Neuron (in vitro differentiated cells): ENCODE measurements at regions not wholly inside any gene's neighbourhood (a gene's known extent, or its start where the extent isn't known, plus 50 kb on each side); places are given as distances from the start of the nearest gene placed in this dataset.
"Not testable (repeated sequence)": the region's sequence is repeated elsewhere in the genome, so short reads cannot be mapped to it uniquely, and the experiment has no call there.

Source experiments
- H2AFZ ChIP-seq: one replicate; pipeline ENCODE4 v1.6.1; 2013; ENCODE audit warnings: low read depth, mild to moderate bottlenecking, inconsistent platforms, low read length, moderate library complexity
- H3K27me3 ChIP-seq: one replicate; pipeline ENCODE4 v1.6.1; 2013; ENCODE audit warnings: low read length; ENCODE audit not compliant: insufficient read depth
- H3K36me3 ChIP-seq: one replicate; pipeline ENCODE4 v1.6.1; 2013; ENCODE audit warnings: low read length; ENCODE audit not compliant: insufficient read depth
- H3K4me1 ChIP-seq: one replicate; pipeline ENCODE4 v1.6.1; 2013; ENCODE audit warnings: low read length; ENCODE audit not compliant: insufficient read depth
- H3K4me3 ChIP-seq: 2 replicates; pipeline ENCODE4 v1.5.1; 2013; ENCODE audit warnings: mild to moderate bottlenecking, low read length, moderate library complexity
- H3K9me3 ChIP-seq: one replicate; pipeline ENCODE4 v1.6.1; 2013; ENCODE audit warnings: low read length

DNA sequence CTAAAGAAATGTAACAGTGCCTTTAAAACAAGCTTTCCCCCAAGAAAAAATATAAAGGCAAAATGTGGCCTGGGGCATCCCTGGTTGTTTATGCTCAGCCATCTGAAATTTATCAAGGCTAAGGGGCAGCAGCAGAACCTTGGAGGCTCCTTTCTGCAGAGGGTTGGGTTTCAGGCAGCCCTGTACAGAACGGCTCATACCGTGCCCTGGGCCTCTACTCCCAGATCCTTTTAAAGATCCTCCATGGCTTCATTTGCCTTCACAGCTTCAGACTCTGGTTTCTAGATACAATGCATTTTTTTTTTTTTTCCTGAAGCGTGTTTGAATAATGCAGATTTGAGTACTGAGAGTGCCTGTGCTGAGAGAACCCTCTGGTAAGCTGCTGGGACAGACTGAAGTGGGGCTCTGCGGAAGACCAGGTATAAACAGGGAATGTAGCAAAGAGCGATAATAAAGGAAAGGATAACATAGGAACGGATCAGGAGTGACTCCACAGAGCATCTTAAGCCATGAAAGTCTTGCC, 172.7 kb downstream of the DIRAS2 start:
- Histone ChIP-seq H3K27me3 (no peaks in the 10 kb centered on the region), H2AFZ (no peak overlapping the region), H3K9me3 (no peaks in the 10 kb centered on the region), H3K4me3 (no peak overlapping the region), H3K36me3 (no peaks in the 10 kb centered on the region), H3K4me1 (peaks cover 10% of the 10 kb centered on the region)

DNA sequence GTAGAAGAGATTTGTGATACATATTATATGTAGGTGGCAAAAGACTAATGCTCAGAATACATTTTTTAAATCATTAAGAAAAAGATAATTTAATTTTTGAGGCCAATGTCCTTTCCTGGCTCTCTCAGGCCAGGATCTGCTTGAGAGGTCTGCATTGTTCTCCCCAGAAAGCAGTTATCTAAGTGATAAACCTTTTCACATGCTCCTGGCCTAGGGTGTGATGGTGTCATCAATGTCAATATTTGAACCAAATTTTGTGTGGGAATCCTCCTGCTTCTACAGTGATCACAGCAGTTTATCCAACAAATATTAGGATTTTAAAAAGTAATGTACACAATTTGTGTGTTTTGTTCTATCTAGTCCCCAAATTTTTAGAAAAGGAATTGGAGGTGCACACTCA, 166.6 kb downstream of the DIRAS2 start:
- Histone ChIP-seq H3K27me3 (no peaks in the 10 kb centered on the region), H3K36me3 (no peaks in the 10 kb centered on the region), H3K9me3 (no peaks in the 10 kb centered on the region), H2AFZ (no peak overlapping the region), H3K4me1 (no peaks in the 10 kb centered on the region), H3K4me3 (no peak overlapping the region)

DNA sequence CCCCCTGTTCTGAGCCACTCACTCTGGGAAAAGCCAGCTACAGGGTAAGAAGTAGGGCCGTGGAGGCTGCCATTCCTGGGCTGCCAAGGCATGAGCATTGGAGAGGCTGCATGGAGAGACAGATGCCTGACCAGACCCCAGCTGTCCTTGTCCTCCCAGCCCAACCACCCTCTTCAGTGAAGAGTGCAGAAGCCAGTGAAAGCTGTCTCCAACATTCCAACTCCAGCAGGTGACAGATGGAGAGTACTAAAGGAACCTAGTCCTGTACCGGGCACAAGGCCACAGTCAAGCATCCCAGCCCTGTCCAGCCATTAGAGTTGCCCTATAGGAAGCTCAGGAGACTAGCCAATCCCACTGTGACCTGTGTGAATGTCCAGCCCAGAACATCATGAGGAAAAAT, 165.1 kb downstream of the DIRAS2 start:
- Histone ChIP-seq H3K27me3 (no peaks in the 10 kb centered on the region), H2AFZ (no peak overlapping the region), H3K4me3 (no peak overlapping the region), H3K9me3 (no peaks in the 10 kb centered on the region), H3K36me3 (no peaks in the 10 kb centered on the region), H3K4me1 (no peaks in the 10 kb centered on the region)

DNA sequence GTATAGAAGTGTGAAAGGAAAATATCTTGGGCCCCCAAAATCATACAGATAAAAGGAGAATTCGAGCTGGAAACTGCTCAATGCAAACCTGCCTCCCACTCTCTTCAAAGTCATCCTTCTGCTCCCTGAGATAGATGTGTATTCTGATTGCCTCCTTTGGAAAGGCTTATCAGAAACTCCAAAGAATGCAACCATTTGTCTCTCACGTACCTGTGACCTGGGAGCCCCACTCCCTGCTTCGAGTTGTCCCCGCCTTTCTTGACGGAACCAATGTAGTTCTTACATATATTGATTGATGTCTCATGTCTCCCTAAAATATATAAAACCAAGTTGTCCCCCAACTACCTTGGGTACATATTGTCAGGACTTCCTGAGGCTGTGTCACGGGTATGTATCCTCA, 163.8 kb downstream of the DIRAS2 start:
- no peak overlapping the region for H2AFZ ChIP-seq
- H3K4me3 ChIP-seq: no peak overlapping the region
- H3K9me3 ChIP-seq: no peaks in the 10 kb centered on the region
- no peaks in the 10 kb centered on the region for H3K27me3 ChIP-seq
- no peaks in the 10 kb centered on the region for H3K36me3 ChIP-seq
- no peaks in the 10 kb centered on the region for H3K4me1 ChIP-seq

DNA sequence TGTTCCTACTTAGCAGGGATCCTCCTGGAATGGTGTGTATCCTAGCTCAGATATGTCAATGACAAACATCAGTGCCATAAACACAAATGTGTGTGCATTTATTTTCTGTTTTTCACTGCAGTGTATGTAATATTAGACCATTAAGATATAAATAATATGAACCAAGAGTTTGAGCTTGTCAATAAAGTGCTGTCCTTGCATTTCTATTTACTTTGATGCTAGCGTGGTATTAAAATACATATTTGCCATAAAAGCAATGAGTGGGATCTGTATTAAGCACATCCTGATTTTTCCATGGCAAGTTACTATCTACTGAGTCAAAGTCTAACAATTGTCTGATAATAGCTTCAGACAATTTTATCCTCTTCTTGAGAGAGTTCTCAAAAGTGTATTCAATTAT, 157.6 kb downstream of the DIRAS2 start:
- no peaks in the 10 kb centered on the region for H3K27me3 ChIP-seq
- peaks cover 2% of the 10 kb centered on the region for H3K9me3 ChIP-seq
- no peaks in the 10 kb centered on the region for H3K36me3 ChIP-seq
- H2AFZ ChIP-seq: no peak overlapping the region
- no peak overlapping the region for H3K4me3 ChIP-seq
- no peaks in the 10 kb centered on the region for H3K4me1 ChIP-seq

DNA sequence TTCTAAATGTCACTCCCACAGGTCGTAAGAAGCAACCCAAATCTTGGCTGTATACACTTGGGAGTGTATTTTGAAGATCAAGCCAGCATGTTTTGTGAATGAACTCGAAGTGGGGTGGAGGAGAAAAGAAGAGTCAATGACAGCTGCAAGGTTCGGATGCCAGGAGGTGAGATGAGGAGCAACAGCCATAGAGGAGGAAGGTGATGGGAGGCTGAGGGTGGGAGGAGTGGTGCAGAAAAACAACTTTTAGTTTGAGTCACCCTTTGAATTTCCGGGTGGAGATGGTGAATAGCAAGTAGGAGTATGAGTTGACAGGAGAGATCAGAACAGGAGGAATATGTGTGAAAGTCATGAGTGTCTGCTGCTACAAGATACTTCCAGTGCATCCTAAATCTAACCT, 153.6 kb downstream of the DIRAS2 start:
- Histone ChIP-seq H2AFZ (no peak overlapping the region), H3K4me1 (no peaks in the 10 kb centered on the region), H3K36me3 (no peaks in the 10 kb centered on the region), H3K4me3 (no peak overlapping the region), H3K27me3 (no peaks in the 10 kb centered on the region), H3K9me3 (peaks cover 2% of the 10 kb centered on the region)

DNA sequence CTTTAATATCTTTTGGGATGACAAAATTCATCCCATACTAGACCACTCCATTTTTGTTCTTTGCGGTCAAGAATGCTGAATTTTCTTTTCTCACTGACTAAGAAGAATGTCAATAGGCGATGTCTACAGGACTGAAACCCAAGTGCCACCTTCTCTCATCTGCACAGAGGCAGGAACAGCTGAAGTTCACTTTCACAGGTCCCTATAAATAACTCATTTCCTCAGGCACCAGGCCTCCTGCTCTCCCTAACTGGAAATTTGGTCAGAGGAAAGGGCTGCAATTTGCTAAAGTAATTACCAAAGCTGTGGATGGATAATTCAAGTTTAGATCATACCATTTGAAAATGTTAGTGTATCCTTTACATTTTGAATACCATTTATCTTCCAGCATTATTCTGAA, 142.9 kb downstream of the DIRAS2 start:
- Histone ChIP-seq H3K36me3 (no peaks in the 10 kb centered on the region), H3K4me1 (peaks cover 14% of the 10 kb centered on the region), H3K9me3 (peaks cover 4% of the 10 kb centered on the region), H2AFZ (no peak overlapping the region), H3K4me3 (no peak overlapping the region), H3K27me3 (no peaks in the 10 kb centered on the region)

DNA sequence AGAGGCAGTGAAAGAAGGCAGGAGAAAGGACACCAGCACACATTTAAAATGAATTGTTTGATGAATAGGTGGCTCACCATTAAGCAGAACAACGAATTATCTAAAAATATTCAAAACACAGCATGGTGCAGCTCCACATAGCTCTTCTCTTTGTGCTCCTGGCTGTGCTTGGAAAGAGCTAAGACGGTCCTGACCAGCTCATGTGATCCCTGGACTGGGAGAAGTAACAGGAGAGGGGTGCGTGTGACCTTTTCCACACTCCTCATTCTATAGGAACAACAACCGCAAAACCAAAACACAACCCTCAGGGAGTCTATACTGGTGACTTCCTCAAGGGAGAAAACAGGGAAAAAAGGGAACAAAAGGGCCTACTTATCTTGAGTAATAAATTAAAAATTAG, 140.5 kb downstream of the DIRAS2 start:
- Histone ChIP-seq H3K9me3 (peaks cover 4% of the 10 kb centered on the region), H3K4me1 (peaks cover 14% of the 10 kb centered on the region), H3K36me3 (no peaks in the 10 kb centered on the region)

DNA sequence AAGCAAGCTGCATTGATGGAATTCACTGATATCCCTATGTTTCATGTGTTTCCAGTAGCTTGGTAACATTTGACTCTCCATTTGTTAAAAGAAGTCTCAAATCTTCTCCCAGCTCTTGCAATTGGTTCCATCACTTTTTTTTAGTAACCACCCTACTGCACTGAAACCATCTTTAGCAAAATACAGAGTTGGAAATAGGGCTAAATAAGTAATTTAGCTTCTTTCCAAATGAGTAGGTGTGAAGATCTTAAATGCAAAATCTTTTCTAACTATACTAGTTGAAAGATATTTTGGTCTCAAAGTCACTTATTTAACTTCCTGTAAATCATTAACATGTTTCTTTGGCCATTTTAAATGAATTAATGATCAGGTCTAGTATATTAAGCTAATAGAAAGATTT, 138.1 kb downstream of the DIRAS2 start:
- Histone ChIP-seq H3K27me3 (no peaks in the 10 kb centered on the region), H3K4me3 (no peak overlapping the region), H3K4me1 (peaks cover 14% of the 10 kb centered on the region), H3K36me3 (no peaks in the 10 kb centered on the region), H3K9me3 (peaks cover 4% of the 10 kb centered on the region), H2AFZ (no peak overlapping the region)

More for the DNA sequence above, 140.5 kb downstream of the DIRAS2 start:
- no peak overlapping the region for H3K4me3 ChIP-seq
- H3K27me3 ChIP-seq: no peaks in the 10 kb centered on the region
- peak overlapping the region; percentile 58 for H2AFZ ChIP-seq

DNA sequence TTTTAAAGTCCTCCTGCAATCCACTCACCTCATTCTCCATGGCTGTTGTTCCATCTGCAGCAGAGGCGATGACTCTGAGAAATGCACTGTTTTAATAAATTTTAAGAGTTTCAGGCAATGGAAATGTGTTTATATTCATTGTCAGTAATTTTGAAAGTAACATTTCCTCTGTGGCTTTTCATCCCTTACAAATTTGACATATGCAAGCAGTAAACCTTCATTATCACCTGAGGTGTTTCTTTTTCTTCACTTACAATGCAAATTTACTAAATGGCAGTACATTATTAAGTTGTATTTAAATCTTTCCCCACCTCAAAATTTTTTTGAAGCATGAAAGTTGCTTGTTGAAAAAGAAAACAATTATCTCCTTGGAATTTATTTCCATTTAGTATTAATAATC, 136.9 kb downstream of the DIRAS2 start:
- no peaks in the 10 kb centered on the region for H3K36me3 ChIP-seq
- no peak overlapping the region for H3K4me3 ChIP-seq
- H3K4me1 ChIP-seq: peaks cover 14% of the 10 kb centered on the region
- no peaks in the 10 kb centered on the region for H3K27me3 ChIP-seq
- H2AFZ ChIP-seq: no peak overlapping the region
- peaks cover 4% of the 10 kb centered on the region for H3K9me3 ChIP-seq

DNA sequence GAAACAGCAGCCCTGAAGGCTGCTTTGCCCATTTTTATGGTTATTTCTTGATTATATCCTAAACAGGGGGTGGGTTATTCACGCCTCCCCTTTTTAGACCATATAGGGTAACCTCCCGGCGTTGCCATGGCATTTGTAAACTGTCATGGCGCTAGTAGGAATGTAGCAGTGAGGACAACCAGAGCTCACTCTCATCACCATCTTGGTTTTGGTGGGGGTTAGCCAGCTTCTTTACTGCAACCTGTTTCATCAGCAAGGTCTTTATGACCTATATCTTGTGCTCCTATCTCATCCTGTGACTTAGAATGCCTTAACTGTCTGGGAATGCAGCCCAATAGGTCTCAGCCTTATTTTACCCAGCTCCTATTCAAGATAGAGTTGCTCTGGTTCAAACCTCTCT, 136.2 kb downstream of the DIRAS2 start:
- peaks cover 13% of the 10 kb centered on the region for H3K4me1 ChIP-seq
- not testable (repeated sequence) for H3K9me3 ChIP-seq

DNA sequence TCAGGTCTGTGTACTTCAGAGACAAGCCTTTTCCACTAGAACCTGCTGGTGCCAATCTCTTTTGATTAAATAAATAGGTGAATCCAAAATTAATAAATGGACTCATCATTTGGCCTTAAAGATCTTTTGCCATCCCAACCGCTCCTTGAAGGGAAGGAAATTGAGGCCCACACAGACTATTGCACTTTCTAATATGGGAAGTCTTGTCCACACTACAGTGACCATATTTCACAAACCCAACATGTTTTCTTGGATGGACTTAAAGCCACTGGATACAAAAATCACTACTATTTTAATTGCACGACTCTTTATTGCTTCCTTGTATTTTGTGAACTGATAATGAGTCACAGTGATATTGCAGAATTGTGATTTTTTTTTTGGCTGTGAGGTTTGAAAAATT, 135.0 kb downstream of the DIRAS2 start:
- H2AFZ ChIP-seq: no peak overlapping the region
- no peaks in the 10 kb centered on the region for H3K36me3 ChIP-seq
- H3K27me3 ChIP-seq: no peaks in the 10 kb centered on the region
- H3K4me1 ChIP-seq: peaks cover under 1% of the 10 kb centered on the region
- peaks cover 4% of the 10 kb centered on the region for H3K9me3 ChIP-seq
- no peak overlapping the region for H3K4me3 ChIP-seq

More for the DNA sequence above, 136.2 kb downstream of the DIRAS2 start:
- H3K27me3 ChIP-seq, H2AFZ ChIP-seq, H3K36me3 ChIP-seq, H3K4me3 ChIP-seq: not testable (repeated sequence)

DNA sequence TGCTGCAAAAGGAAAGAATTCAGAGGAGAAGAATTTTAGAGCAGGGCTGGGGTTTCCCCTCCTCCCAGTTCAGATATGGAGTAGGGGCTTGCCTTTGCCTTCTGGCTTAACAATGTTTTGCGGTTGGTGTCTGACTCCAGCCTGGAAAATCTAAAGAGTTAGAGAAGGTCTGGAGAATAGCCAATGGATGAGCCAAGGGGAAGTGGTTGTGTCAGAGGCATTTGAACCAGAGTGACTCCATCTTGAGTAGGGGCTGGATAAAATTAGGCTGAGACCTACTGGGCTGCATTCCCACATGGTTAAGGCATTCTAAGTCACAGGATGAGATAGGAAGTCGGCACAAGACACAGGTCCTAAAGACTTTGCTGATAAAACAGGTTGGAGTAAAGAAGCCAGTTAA, 133.7 kb downstream of the DIRAS2 start:
- Histone ChIP-seq H3K36me3 (no peaks in the 10 kb centered on the region), H3K27me3 (no peaks in the 10 kb centered on the region), H3K4me3 (no peak overlapping the region), H2AFZ (no peak overlapping the region), H3K4me1 (no peaks in the 10 kb centered on the region), H3K9me3 (no peaks in the 10 kb centered on the region)

DNA sequence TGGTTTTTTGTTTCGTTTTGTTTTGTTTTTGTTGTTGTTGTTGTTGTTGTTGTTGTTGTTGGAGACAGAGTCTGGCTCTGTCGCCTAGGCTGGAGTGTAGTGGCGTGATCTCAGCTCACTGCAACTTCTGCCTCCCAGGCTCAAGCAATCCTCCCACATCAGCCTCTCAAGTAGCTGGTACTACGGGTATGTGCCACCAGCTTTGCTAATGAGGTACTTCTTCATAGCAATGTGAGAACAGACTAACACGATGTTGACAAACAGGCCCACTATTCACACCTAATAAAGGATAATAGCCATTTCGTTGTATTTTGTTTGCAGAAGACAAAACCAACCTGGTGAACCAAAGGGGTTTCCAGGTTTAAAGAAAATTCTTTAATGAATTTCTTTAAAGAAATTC, 130.9 kb downstream of the DIRAS2 start:
- no peak overlapping the region for H3K4me3 ChIP-seq
- no peaks in the 10 kb centered on the region for H3K36me3 ChIP-seq
- H3K4me1 ChIP-seq: no peaks in the 10 kb centered on the region
- no peaks in the 10 kb centered on the region for H3K27me3 ChIP-seq
- H2AFZ ChIP-seq: no peak overlapping the region
- no peaks in the 10 kb centered on the region for H3K9me3 ChIP-seq
